Mammary epithelial cell (primary cell): ENCODE measurements at regions not wholly inside any gene's neighbourhood (a gene's known extent, or its start where the extent isn't known, plus 50 kb on each side); places are given as distances from the start of the nearest gene placed in this dataset.

Experiments used
- CTCF ChIP-seq, 2 donors: IDR thresholded peaks in 1 of 2; conservative IDR thresholded peaks in 1 of 2; 2 replicates each; pipeline ENCODE4 v1.5.1; 2011 to 2012; ENCODE audit warnings: inconsistent platforms in 2 of 2, low read length in 2 of 2, mild to moderate bottlenecking in 2 of 2, control low read depth in 1 of 2, low read depth in 1 of 2; ENCODE audit not compliant: insufficient read depth in 1 of 2; ENCODE audit errors: extremely low read depth in 1 of 2
- EZH2 ChIP-seq: IDR thresholded peaks from 2 replicates; pipeline ENCODE4 v1.6.1; 2012; ENCODE audit warnings: low read length, inconsistent platforms, borderline replicate concordance

DNA sequence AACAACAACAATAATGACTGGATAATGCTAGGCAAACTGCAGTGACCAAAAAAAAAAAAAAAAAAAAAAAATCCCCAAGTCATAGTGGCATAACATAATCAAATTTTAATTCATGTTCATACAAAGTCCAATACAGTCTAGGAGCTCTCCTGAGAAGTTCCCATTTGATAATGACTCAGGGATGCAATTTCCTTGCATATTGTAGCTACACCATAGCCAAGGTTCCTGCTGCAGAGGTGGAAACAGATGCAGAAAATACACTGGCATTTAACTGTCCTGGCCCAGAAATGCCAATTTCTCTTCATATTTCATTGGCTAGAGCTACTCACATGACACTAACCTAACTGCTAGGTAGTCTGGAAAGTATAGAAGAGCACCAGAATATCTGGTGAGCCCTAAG, 72.2 kb upstream of the SLC12A2 start:
- TF ChIP-seq EZH2 (no peak), CTCF (conservative IDR thresholded peaks at IDR 0.05 in 1 of 2, IDR thresholded peaks at IDR 0.05 in 1 of 2; ENCODE audit: extremely low read depth in 1 of 2, insufficient read depth in 1 of 2, low read depth in 1 of 2, low read length in 2 of 2) (no peak)
